HepG2 (cell line): ENCODE measurements at regions not wholly inside any gene's neighbourhood (a gene's known extent, or its start where the extent isn't known, plus 50 kb on each side); places are given as distances from the start of the nearest gene placed in this dataset.

Experiments
- ATAC-seq: fragments of 200-7000 bp; cut with Tn5 transposase; 3 replicates; pipeline ENCODE4 v1.9.1; 2020; ENCODE audit warnings: mild to moderate bottlenecking, moderate library complexity
- BruUV-seq: library from RNA; stranded (reverse); fragments of 400-500 nt; replicated peaks from 2 replicates; lab custom pipeline; 2021; lab: Mats Ljungman, UMichigan
- CTCF ChIA-PET: fragments of 300-600 bp; formaldehyde crosslinking; extraction: SDS; loops from one replicate; lab custom pipeline; 2021; ENCODE audit warnings: low total read pairs, inconsistent platforms, low intra/inter-chr PET ratio; lab: Yijun Ruan, JAX
- POLR2A ChIA-PET: fragments of 350-600 bp; sonication (Branson Sonifier 250); formaldehyde crosslinking; loops from one replicate; lab custom pipeline; 2020; ENCODE audit warnings: antibody characterized with exemption, inconsistent platforms; lab: Yijun Ruan, JAX
- DNase-seq: peaks from one replicate; pipeline ENCODE4 v3.0.0-alpha.2; 2015; ENCODE audit warnings: low spot score
- FAIRE-seq: peaks from 3 replicates; lab custom pipeline; 2011; peaks lifted over from hg19 to GRCh38; lab: Jason Lieb, UNC
- H2AFZ ChIP-seq: one replicate; pipeline ENCODE4 v1.6.1; 2011; ENCODE audit warnings: low read length, inconsistent platforms
- H3K27ac ChIP-seq: fragments of 300-600 bp; 3 replicates; pipeline ENCODE4 v1.8.0; 2011; ENCODE audit warnings: mixed run types, mild to moderate bottlenecking, mixed read lengths, low read length, inconsistent platforms; ENCODE audit not compliant: insufficient read depth; ENCODE audit errors: extremely low read length
- H3K27me3 ChIP-seq, 2 experiments: fragments of 200-600 bp in 1 of 2; 2 replicates in 1 of 2; 3 replicates in 1 of 2; pipeline versions ENCODE4 v1.6.0 to v1.8.0; 2011; ENCODE audit warnings: low read length in 2 of 2, mild to moderate bottlenecking in 2 of 2, moderate library complexity in 2 of 2, inconsistent platforms in 1 of 2; ENCODE audit not compliant: insufficient read depth in 2 of 2, control insufficient read depth in 1 of 2
- H3K36me3 ChIP-seq, 2 experiments: fragments of 200-600 bp in 1 of 2; replicated peaks in 1 of 2; 2 replicates in 1 of 2; 3 replicates in 1 of 2; pipeline versions ENCODE4 v1.5.1 to v1.8.0; 2011; ENCODE audit warnings: low read length in 2 of 2, inconsistent platforms in 1 of 2; ENCODE audit not compliant: insufficient read depth in 2 of 2, control insufficient read depth in 1 of 2
- H3K4me1 ChIP-seq: 2 replicates; pipeline ENCODE4 v1.5.1; 2012; ENCODE audit warnings: low read length, inconsistent platforms; ENCODE audit not compliant: insufficient read depth
- H3K4me2 ChIP-seq: 2 replicates; pipeline ENCODE4 v1.6.0; 2011; ENCODE audit warnings: low read depth, low read length, inconsistent platforms
- H3K4me3 ChIP-seq, 3 experiments: fragments of 200-600 bp in 1 of 3; sonication (generic), shearing (Covaris generic) in 1 of 3; replicated peaks in 1 of 3; 2 replicates each; pipeline ENCODE4 v1.5.1; 2011 to 2016; ENCODE audit warnings: low read length in 3 of 3, inconsistent platforms in 2 of 3, low read depth in 2 of 3, mild to moderate bottlenecking in 2 of 3, control low read depth in 1 of 3, mixed read lengths in 1 of 3; ENCODE audit not compliant: insufficient read depth in 1 of 3
- H3K79me2 ChIP-seq: one replicate; pipeline ENCODE4 v1.6.1; 2011; ENCODE audit warnings: low read length, inconsistent platforms; ENCODE audit not compliant: insufficient read depth
- H3K9ac ChIP-seq: 2 replicates; pipeline ENCODE4 v1.6.0; 2011; ENCODE audit warnings: mild to moderate bottlenecking, low read depth, low read length, inconsistent platforms; ENCODE audit not compliant: insufficient read depth
- H3K9me3 ChIP-seq: 2 replicates; pipeline ENCODE4 v1.5.1; 2012; ENCODE audit warnings: mild to moderate bottlenecking, low read length
- H4K20me1 ChIP-seq: 2 replicates; pipeline ENCODE4 v1.6.0; 2011; ENCODE audit warnings: inconsistent platforms, mild to moderate bottlenecking, low read length, moderate library complexity; ENCODE audit not compliant: insufficient read depth
- HNRNPK ChIP-seq: fragments of 200-400 bp; formaldehyde crosslinking; IDR thresholded peaks from 2 replicates; pipeline ENCODE4 v1.6.1; 2018; ENCODE audit warnings: low read length, low read depth, moderate library complexity, mild to moderate bottlenecking; ENCODE audit not compliant: poor library complexity, severe bottlenecking
- RARA ChIP-seq: IDR thresholded peaks from 2 replicates; pipeline ENCODE4 v1.6.1; 2016; ENCODE audit warnings: missing genetic modification reagents, missing compliant biosample characterization
- RXRB ChIP-seq: IDR thresholded peaks from 2 replicates; pipeline ENCODE4 v1.6.1; 2016; ENCODE audit warnings: borderline replicate concordance, missing genetic modification reagents, missing compliant biosample characterization
- SETDB1 ChIP-seq: sonication (generic); formaldehyde crosslinking; IDR thresholded peaks from 2 replicates; pipeline ENCODE4 v1.5.1; 2020; ENCODE audit warnings: missing genetic modification reagents, mild to moderate bottlenecking, borderline replicate concordance
- SMAD3 ChIP-seq: sonication (generic); formaldehyde crosslinking; IDR thresholded peaks from 2 replicates; pipeline ENCODE4 v1.4.0; 2020; ENCODE audit warnings: missing genetic modification reagents
- ZNF552 ChIP-seq: sonication (generic); formaldehyde crosslinking; IDR thresholded peaks from 2 replicates; pipeline ENCODE4 v1.9.0; 2022; ENCODE audit warnings: missing genetic modification reagents, mild to moderate bottlenecking, borderline replicate concordance
- ZNF615 ChIP-seq: sonication (generic); formaldehyde crosslinking; IDR thresholded peaks from 2 replicates; pipeline ENCODE4 v1.5.0; 2020; ENCODE audit warnings: mild to moderate bottlenecking, missing genetic modification reagents, borderline replicate concordance
- ZNF616 ChIP-seq: sonication (generic); formaldehyde crosslinking; IDR thresholded peaks from 2 replicates; pipeline ENCODE4 v1.5.0; 2020; ENCODE audit warnings: low read depth, mild to moderate bottlenecking, missing genetic modification reagents
- ZNF644 ChIP-seq: IDR thresholded peaks from 2 replicates; pipeline ENCODE4 v1.6.1; 2016; ENCODE audit warnings: low read depth
- ZNF768 ChIP-seq: sonication (generic); formaldehyde crosslinking; IDR thresholded peaks from 2 replicates; pipeline ENCODE4 v1.4.0; 2020; ENCODE audit warnings: missing genetic modification reagents
- WGBS: methylation state at CpG from one replicate; pipeline ENCODE4 v1.1.6; 2017; ENCODE audit warnings: low lambda C conversion rate; 5-methylcytosine and 5-hydroxymethylcytosine counted together
- in situ Hi-C: cut with HindIII; loops from 2 replicates; pipeline ENCODE4 v1.10.0; 2017; ENCODE audit warnings: low pct_unique_long_range_greater_than_20kb; ENCODE audit not compliant: extremely low pct_ligation_motif_present
- intact Hi-C: fragments of 100-400 bp; cut with micrococcal nuclease; formaldehyde crosslinking; loops from one replicate; pipeline ENCODE4 v1.10.0; 2022; ENCODE audit not compliant: unreplicated experiment
- TF ChIP-seq, protein P1 (sequence below): sonication (generic); formaldehyde crosslinking; IDR thresholded peaks from 2 replicates; pipeline ENCODE4 v1.4.0; 2020; ENCODE audit warnings: mild to moderate bottlenecking, missing genetic modification reagents
- TF ChIP-seq, protein P2 (sequence below): sonication (generic); formaldehyde crosslinking; IDR thresholded peaks from 2 replicates; pipeline ENCODE4 v1.4.0; 2020; ENCODE audit warnings: low read depth, mild to moderate bottlenecking, missing genetic modification reagents
- TF ChIP-seq, protein P3 (sequence below): sonication (generic); formaldehyde crosslinking; IDR thresholded peaks from 2 replicates; pipeline ENCODE4 v1.5.0; 2020; ENCODE audit warnings: mild to moderate bottlenecking, low read depth, missing genetic modification reagents, borderline replicate concordance
- TF ChIP-seq, protein P4 (sequence below): sonication (generic); formaldehyde crosslinking; IDR thresholded peaks from 2 replicates; pipeline ENCODE4 v1.4.0; 2020; ENCODE audit warnings: mild to moderate bottlenecking, low read depth, missing genetic modification reagents

DNA sequence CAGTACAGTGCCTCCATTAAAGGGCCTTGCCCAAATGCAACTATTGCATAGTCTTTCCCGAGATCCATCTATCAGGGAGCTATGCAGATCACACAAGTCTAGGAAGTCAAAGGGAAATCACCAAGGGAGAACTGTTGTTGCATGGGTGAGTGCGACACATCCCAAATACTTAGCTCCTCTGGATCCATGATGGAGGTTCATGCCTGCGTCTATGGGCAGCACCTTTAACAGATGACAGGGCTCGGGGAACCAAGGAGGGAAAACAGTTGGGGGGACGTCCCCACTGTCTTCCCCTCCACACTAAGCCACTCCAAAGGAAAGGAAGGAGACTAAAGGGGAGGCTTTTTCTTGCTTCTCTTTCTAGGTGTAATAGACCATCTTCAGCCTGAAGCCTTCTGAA is 552.8 kb upstream of the PKDCC start:
- no peaks in the 10 kb centered on the region for H4K20me1 ChIP-seq
- intact Hi-C loops, result no loop called here
- in situ Hi-C loops, result no loop called here
- H3K9me3 ChIP-seq, result peaks cover 65% of the 10 kb centered on the region
- no peak for FAIRE-seq
- ChIA-PET CTCF (no interaction called here), POLR2A (no interaction called here)
- no peak overlapping the region for H3K27ac ChIP-seq
- H3K4me1 ChIP-seq, result no peaks in the 10 kb centered on the region
- no peak overlapping the region for H3K9ac ChIP-seq
- no peak for ATAC-seq
- no TSS peak for BruUV-seq
- H3K79me2 ChIP-seq, result no peaks in the 10 kb centered on the region
- no peak for DNase-seq
- 13% methylated on average over 5 of the region's 5 CpGs for WGBS
- no peak overlapping the region for H3K4me3 ChIP-seq
- H3K36me3 ChIP-seq, result no peaks in the 10 kb centered on the region
- H3K27me3 ChIP-seq, result no peaks in the 10 kb centered on the region
- TF ChIP-seq, protein P1, sequence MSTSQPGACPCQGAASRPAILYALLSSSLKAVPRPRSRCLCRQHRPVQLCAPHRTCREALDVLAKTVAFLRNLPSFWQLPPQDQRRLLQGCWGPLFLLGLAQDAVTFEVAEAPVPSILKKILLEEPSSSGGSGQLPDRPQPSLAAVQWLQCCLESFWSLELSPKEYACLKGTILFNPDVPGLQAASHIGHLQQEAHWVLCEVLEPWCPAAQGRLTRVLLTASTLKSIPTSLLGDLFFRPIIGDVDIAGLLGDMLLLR, result no peak
- peak; percentile 100 for TF ChIP-seq ZNF616
- no peak for TF ChIP-seq RARA
- TF ChIP-seq, protein P2, sequence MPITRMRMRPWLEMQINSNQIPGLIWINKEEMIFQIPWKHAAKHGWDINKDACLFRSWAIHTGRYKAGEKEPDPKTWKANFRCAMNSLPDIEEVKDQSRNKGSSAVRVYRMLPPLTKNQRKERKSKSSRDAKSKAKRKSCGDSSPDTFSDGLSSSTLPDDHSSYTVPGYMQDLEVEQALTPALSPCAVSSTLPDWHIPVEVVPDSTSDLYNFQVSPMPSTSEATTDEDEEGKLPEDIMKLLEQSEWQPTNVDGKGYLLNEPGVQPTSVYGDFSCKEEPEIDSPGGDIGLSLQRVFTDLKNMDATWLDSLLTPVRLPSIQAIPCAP (CRISPR knock-in tag), result no peak
- TF ChIP-seq SETDB1, result peak; percentile 77; the same call in 1 of the 2 replicates
- no peak overlapping the region for H3K4me2 ChIP-seq
- no peak overlapping the region for H2AFZ ChIP-seq

DNA sequence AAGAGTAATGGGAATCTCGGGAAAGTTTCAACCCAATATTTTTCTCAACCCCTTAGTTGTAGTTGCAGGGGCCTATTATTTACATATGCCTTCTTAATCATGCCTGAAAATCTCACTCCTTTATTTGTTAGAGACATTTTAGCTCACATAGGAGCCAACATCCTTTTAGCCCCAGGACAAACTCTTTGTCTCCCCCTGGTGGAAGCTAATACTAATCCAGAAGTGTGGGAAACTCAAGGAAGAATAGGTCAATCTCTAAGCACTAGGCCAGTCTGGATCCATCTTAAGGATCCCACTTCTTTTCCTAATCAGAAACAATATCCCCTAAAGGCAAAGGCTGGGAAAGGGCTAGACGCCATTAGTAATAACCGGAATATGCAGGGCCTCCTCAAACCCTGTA is 550.9 kb upstream of the PKDCC start:
- Histone ChIP-seq H3K79me2 (no peaks in the 10 kb centered on the region), H3K9me3 (peaks cover 84% of the 10 kb centered on the region), H3K4me2 (no peak overlapping the region), H3K27ac (no peak overlapping the region), H3K4me1 (no peaks in the 10 kb centered on the region), H3K9ac (no peak overlapping the region), H3K27me3 (no peaks in the 10 kb centered on the region), H4K20me1 (no peaks in the 10 kb centered on the region), H3K4me3 (no peak overlapping the region), H2AFZ (no peak overlapping the region), H3K36me3 (no peaks in the 10 kb centered on the region)
- intact Hi-C loops, result no loop called here
- FAIRE-seq (no peak), ATAC-seq (no peak), DNase-seq (no peak)
- in situ Hi-C loops, result no loop called here
- 26% methylated on average over 3 of the region's 3 CpGs for WGBS
- ChIA-PET POLR2A (no interaction called here), CTCF (no interaction called here)
- BruUV-seq, result no TSS peak
- no peak for TF ChIP-seq SMAD3 (CRISPR knock-in tag)
- no peak for TF ChIP-seq ZNF768 (CRISPR knock-in tag)
- TF ChIP-seq, protein P3, sequence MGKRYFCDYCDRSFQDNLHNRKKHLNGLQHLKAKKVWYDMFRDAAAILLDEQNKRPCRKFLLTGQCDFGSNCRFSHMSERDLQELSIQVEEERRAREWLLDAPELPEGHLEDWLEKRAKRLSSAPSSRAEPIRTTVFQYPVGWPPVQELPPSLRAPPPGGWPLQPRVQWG (CRISPR knock-in tag), result no peak
- no peak for TF ChIP-seq ZNF615 (CRISPR knock-in tag)
- no peak for TF ChIP-seq ZNF552 (CRISPR knock-in tag)
- no peak for TF ChIP-seq RXRB (CRISPR knock-in tag)
- no peak for TF ChIP-seq HNRNPK
- TF ChIP-seq, protein P4, sequence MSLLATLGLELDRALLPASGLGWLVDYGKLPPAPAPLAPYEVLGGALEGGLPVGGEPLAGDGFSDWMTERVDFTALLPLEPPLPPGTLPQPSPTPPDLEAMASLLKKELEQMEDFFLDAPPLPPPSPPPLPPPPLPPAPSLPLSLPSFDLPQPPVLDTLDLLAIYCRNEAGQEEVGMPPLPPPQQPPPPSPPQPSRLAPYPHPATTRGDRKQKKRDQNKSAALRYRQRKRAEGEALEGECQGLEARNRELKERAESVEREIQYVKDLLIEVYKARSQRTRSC (CRISPR knock-in tag), result no peak
- no peak for TF ChIP-seq ZNF644 (CRISPR knock-in tag)
